Neuronal stem cell (in vitro differentiated cells): ENCODE measurements at regions not wholly inside any gene's neighbourhood (a gene's known extent, or its start where the extent isn't known, plus 50 kb on each side); places are given as distances from the start of the nearest gene placed in this dataset.

Experiments
- DNase-seq: peaks from one replicate; pipeline ENCODE4 v3.0.0-alpha.2; 2013; ENCODE audit warnings: low spot score
- H2AFZ ChIP-seq: one replicate; pipeline ENCODE4 v1.6.1; 2013; ENCODE audit warnings: mild to moderate bottlenecking, low read length, inconsistent platforms
- H2AK5ac ChIP-seq: 2 replicates; pipeline ENCODE4 v1.6.1; 2013; ENCODE audit warnings: low read depth, mild to moderate bottlenecking, inconsistent platforms, low read length, moderate library complexity, mixed read lengths
- H2BK120ac ChIP-seq: 2 replicates; pipeline ENCODE4 v1.6.1; 2013; ENCODE audit warnings: low read depth, mild to moderate bottlenecking, inconsistent platforms, low read length, moderate library complexity, mixed read lengths
- H2BK12ac ChIP-seq: one replicate; pipeline ENCODE4 v1.6.1; 2013; ENCODE audit warnings: low read length, inconsistent platforms
- H2BK15ac ChIP-seq: 2 replicates; pipeline ENCODE4 v1.6.1; 2013; ENCODE audit warnings: mild to moderate bottlenecking, low read length, inconsistent platforms, mixed read lengths
- H2BK5ac ChIP-seq: one replicate; pipeline ENCODE4 v1.6.1; 2013; ENCODE audit warnings: inconsistent platforms, mild to moderate bottlenecking, low read length, moderate library complexity
- H3K14ac ChIP-seq: one replicate; pipeline ENCODE4 v1.6.1; 2013; ENCODE audit warnings: low read length, inconsistent platforms
- H3K18ac ChIP-seq: 2 replicates; pipeline ENCODE4 v1.6.1; 2013; ENCODE audit warnings: low read length, inconsistent platforms
- H3K23ac ChIP-seq: 2 replicates; pipeline ENCODE4 v1.6.1; 2013; ENCODE audit warnings: low read depth, mild to moderate bottlenecking, mixed read lengths, low read length, inconsistent platforms; ENCODE audit not compliant: poor library complexity
- H3K27ac ChIP-seq: replicated peaks from 3 replicates; pipeline ENCODE4 v1.5.1; 2013; ENCODE audit warnings: low read length, inconsistent platforms
- H3K27me3 ChIP-seq, 3 experiments: 2 replicates each; pipeline ENCODE4 v1.6.1; 2013; ENCODE audit warnings: low read length in 3 of 3, mild to moderate bottlenecking in 2 of 3, inconsistent platforms in 1 of 3, low read depth in 1 of 3, mixed read lengths in 1 of 3, moderate library complexity in 1 of 3; ENCODE audit not compliant: control insufficient read depth in 3 of 3, insufficient read depth in 3 of 3
- H3K36me3 ChIP-seq, 2 donors: replicated peaks in 1 of 2; 2 replicates each; pipeline ENCODE4 v1.6.1; 2013; ENCODE audit warnings: low read length in 2 of 2; ENCODE audit not compliant: control insufficient read depth in 2 of 2, insufficient read depth in 2 of 2
- H3K4ac ChIP-seq: 2 replicates; pipeline ENCODE4 v1.6.1; 2013; ENCODE audit warnings: inconsistent platforms, mild to moderate bottlenecking, low read length, moderate library complexity
- H3K4me1 ChIP-seq, 2 donors: 1 replicate in 1 of 2; 2 replicates in 1 of 2; pipeline ENCODE4 v1.6.1; 2013; ENCODE audit warnings: low read length in 2 of 2, low read depth in 1 of 2; ENCODE audit not compliant: control insufficient read depth in 2 of 2, insufficient read depth in 1 of 2
- H3K4me2 ChIP-seq: one replicate; pipeline ENCODE4 v1.6.1; 2013; ENCODE audit warnings: mild to moderate bottlenecking, low read length, inconsistent platforms; ENCODE audit not compliant: insufficient read depth, poor library complexity, severe bottlenecking
- H3K4me3 ChIP-seq, 2 donors: 2 replicates each; pipeline ENCODE4 v1.5.1; 2013; ENCODE audit warnings: low read length in 2 of 2, mild to moderate bottlenecking in 2 of 2, inconsistent platforms in 1 of 2, moderate library complexity in 1 of 2
- H3K79me1 ChIP-seq: one replicate; pipeline ENCODE4 v1.6.1; 2013; ENCODE audit warnings: low read depth, mild to moderate bottlenecking, inconsistent platforms, low read length, moderate library complexity
- H3K9ac ChIP-seq: one replicate; pipeline ENCODE4 v1.6.1; 2013; ENCODE audit warnings: mild to moderate bottlenecking, low read depth, low read length, inconsistent platforms; ENCODE audit not compliant: poor library complexity
- H3K9me3 ChIP-seq, 2 donors: replicated peaks in 1 of 2; 2 replicates each; pipeline versions ENCODE3 to v1.6.1; 2013; ENCODE audit warnings: low read length in 2 of 2, mild to moderate bottlenecking in 2 of 2, inconsistent platforms in 1 of 2, low read depth in 1 of 2, mixed read lengths in 1 of 2, moderate library complexity in 1 of 2; ENCODE audit not compliant: control insufficient read depth in 2 of 2, insufficient read depth in 1 of 2
- H4K8ac ChIP-seq: one replicate; pipeline ENCODE4 v1.6.1; 2013; ENCODE audit warnings: low read depth, mild to moderate bottlenecking, inconsistent platforms, low read length, moderate library complexity
- H4K91ac ChIP-seq: one replicate; pipeline ENCODE4 v1.6.1; 2013; ENCODE audit warnings: low read length, low read depth, mild to moderate bottlenecking, inconsistent platforms; ENCODE audit not compliant: poor library complexity
- WGBS, 2 donors: extraction: QIAGEN DNeasy Blood & Tissue Kit; methylation state at CpG; one replicate each; pipeline ENCODE4 v1.1.7; 2013; ENCODE audit warnings: missing lambda C conversion rate in 2 of 2, mixed read lengths in 1 of 2; ENCODE audit not compliant: insufficient read length in 2 of 2, insufficient replicate concordance in 1 of 2; ENCODE audit errors: extremely low coverage in 2 of 2; 5-methylcytosine and 5-hydroxymethylcytosine counted together

- H2BK120ac ChIP-seq = no peak overlapping the region
- H4K8ac ChIP-seq = no peak overlapping the region
- no peak overlapping the region for H2BK5ac ChIP-seq
- H3K4ac ChIP-seq = no peak overlapping the region
- no peaks in the 10 kb centered on the region for H3K79me1 ChIP-seq
- H3K14ac ChIP-seq = no peak overlapping the region
- H3K18ac ChIP-seq = no peak overlapping the region
- no peak overlapping the region for H3K27ac ChIP-seq
- H2BK12ac ChIP-seq = no peak overlapping the region
- peaks cover 0 to 9% of the 10 kb centered on the region in 2 donors for H3K9me3 ChIP-seq
- H3K36me3 ChIP-seq = no peaks in the 10 kb centered on the region
- no peaks in the 10 kb centered on the region for H3K27me3 ChIP-seq
- no peak overlapping the region for H2AK5ac ChIP-seq
- H2AFZ ChIP-seq = no peak overlapping the region
- H4K91ac ChIP-seq = no peak overlapping the region
- no peak overlapping the region for H3K9ac ChIP-seq
- no peak overlapping the region for H3K4me2 ChIP-seq
- no peak overlapping the region for H3K23ac ChIP-seq
- H3K4me3 ChIP-seq = no peak overlapping the region
- H3K4me1 ChIP-seq = peaks cover 3 to 15% of the 10 kb centered on the region in 2 donors
- WGBS, 2 donors = no CpG with 5 or more reads among the region's 4 CpGs
- DNase-seq = no peak
- H2BK15ac ChIP-seq = no peak overlapping the region
These were observed 1028.3 kb upstream of the WWC1 start for GRCh38 chr5:167263185-167263584.

GRCh38 chr5:167264348-167264747 is 1027.1 kb upstream of the WWC1 start:
- no peak overlapping the region for H2AFZ ChIP-seq

GRCh38 chr5:167268337-167268736 is 1023.1 kb upstream of the WWC1 start:
- Histone ChIP-seq H3K27me3 (no peaks in the 10 kb centered on the region), H3K79me1 (no peaks in the 10 kb centered on the region), H3K23ac (no peak overlapping the region), H2AK5ac (no peak overlapping the region), H2AFZ (no peak overlapping the region), H3K18ac (no peak overlapping the region), H2BK5ac (no peak overlapping the region), H4K91ac (no peak overlapping the region), H3K4me1 (peaks cover 7 to 27% of the 10 kb centered on the region in 2 donors), H3K4me3 (no peak overlapping the region), H2BK120ac (no peak overlapping the region), H3K4me2 (no peak overlapping the region), H4K8ac (no peak overlapping the region), H3K36me3 (no peaks in the 10 kb centered on the region), H3K4ac (no peak overlapping the region), H3K27ac (no peak overlapping the region), H2BK12ac (no peak overlapping the region), H3K9me3 (peaks cover 0 to 6% of the 10 kb centered on the region in 2 donors), H3K14ac (no peak overlapping the region), H2BK15ac (no peak overlapping the region), H3K9ac (no peak overlapping the region)
- no peak for DNase-seq

More at GRCh38 chr5:167264348-167264747, 1027.1 kb upstream of the WWC1 start:
- no peak overlapping the region for H2BK120ac ChIP-seq
- no peak overlapping the region for H3K23ac ChIP-seq
- H2AK5ac ChIP-seq = no peak overlapping the region
- H3K14ac ChIP-seq = no peak overlapping the region
- H2BK15ac ChIP-seq = no peak overlapping the region
- WGBS, 2 donors = no CpG with 5 or more reads among the region's 7 CpGs
- H4K8ac ChIP-seq = no peak overlapping the region
- H3K4me3 ChIP-seq = no peak overlapping the region
- H4K91ac ChIP-seq = no peak overlapping the region
- no peak overlapping the region for H3K18ac ChIP-seq
- H2BK12ac ChIP-seq = no peak overlapping the region
- H2BK5ac ChIP-seq = no peak overlapping the region
- DNase-seq = no peak
- H3K36me3 ChIP-seq = no peaks in the 10 kb centered on the region
- H3K4me2 ChIP-seq = no peak overlapping the region
- no peak overlapping the region for H3K4ac ChIP-seq
- H3K79me1 ChIP-seq = no peaks in the 10 kb centered on the region
- no peak overlapping the region for H3K27ac ChIP-seq
- peaks cover 3 to 17% of the 10 kb centered on the region in 2 donors for H3K4me1 ChIP-seq
- H3K9ac ChIP-seq = no peak overlapping the region
- peaks cover 0 to 9% of the 10 kb centered on the region in 2 donors for H3K9me3 ChIP-seq
- no peaks in the 10 kb centered on the region for H3K27me3 ChIP-seq

GRCh38 chr5:167269146-167269545 is 1022.3 kb upstream of the WWC1 start:
- Histone ChIP-seq H3K4me3 (no peak overlapping the region), H3K27ac (no peak overlapping the region), H2AK5ac (no peak overlapping the region), H2AFZ (no peak overlapping the region), H3K18ac (no peak overlapping the region), H3K27me3 (no peaks in the 10 kb centered on the region), H3K23ac (no peak overlapping the region), H2BK120ac (no peak overlapping the region), H3K14ac (no peak overlapping the region), H2BK12ac (no peak overlapping the region), H3K4me2 (no peak overlapping the region), H3K9ac (no peak overlapping the region), H3K79me1 (no peaks in the 10 kb centered on the region), H3K4ac (no peak overlapping the region), H4K8ac (no peak overlapping the region), H4K91ac (no peak overlapping the region), H3K4me1 (peaks cover 7 to 27% of the 10 kb centered on the region in 2 donors), H2BK15ac (no peak overlapping the region), H2BK5ac (no peak overlapping the region), H3K9me3 (peaks cover 0 to 6% of the 10 kb centered on the region in 2 donors), H3K36me3 (no peaks in the 10 kb centered on the region)
- no peak for DNase-seq
- no CpG with 5 or more reads among the region's 3 CpGs for WGBS, 2 donors
